HFFc6 (cell line): ENCODE measurements at regions not wholly inside any gene's neighbourhood (a gene's known extent, or its start where the extent isn't known, plus 50 kb on each side); places are given as distances from the start of the nearest gene placed in this dataset.

Experiments used
- DNase-seq: peaks from one replicate; pipeline ENCODE4 v3.0.0-alpha.2; 2018
- H3K27ac Mint-ChIP-seq: 2 replicates; pipeline ENCODE4 v1.8.0; 2020; ENCODE audit warnings: mild to moderate bottlenecking, mixed read lengths
- H3K27me3 Mint-ChIP-seq: 2 replicates; pipeline ENCODE4 v1.8.0; 2021; ENCODE audit warnings: mild to moderate bottlenecking, moderate library complexity, mixed read lengths; ENCODE audit not compliant: insufficient read depth
- H3K36me3 Mint-ChIP-seq: 2 replicates; pipeline ENCODE4 v1.8.0; 2021; ENCODE audit warnings: low read depth, mixed read lengths
- H3K4me1 Mint-ChIP-seq: 2 replicates; pipeline ENCODE4 v1.8.0; 2020; ENCODE audit warnings: low read depth, mixed read lengths
- H3K4me3 Mint-ChIP-seq: 2 replicates; pipeline ENCODE4 v1.8.0; 2020; ENCODE audit warnings: mild to moderate bottlenecking, moderate library complexity, mixed read lengths
- H3K9me3 Mint-ChIP-seq: 2 replicates; pipeline ENCODE4 v1.8.0; 2020; ENCODE audit warnings: mild to moderate bottlenecking, mixed read lengths
- CTCF ChIP-seq: fragments of 200-600 bp; sonication (generic); IDR thresholded peaks from 2 replicates; pipeline ENCODE4 v1.5.0; 2021; ENCODE audit warnings: antibody characterized with exemption, mild to moderate bottlenecking

GRCh38 chr16:13797718-13798117 lies 122.2 kb upstream of the ERCC4 start:
- no peak overlapping the region for H3K4me3 Mint-ChIP-seq
- peaks cover 34% of the 10 kb centered on the region for H3K9me3 Mint-ChIP-seq
- H3K4me1 Mint-ChIP-seq = no peaks in the 10 kb centered on the region
- no peak for TF ChIP-seq CTCF
- DNase-seq = no peak
- H3K27ac Mint-ChIP-seq = no peak overlapping the region
- H3K27me3 Mint-ChIP-seq = no peaks in the 10 kb centered on the region
- no peaks in the 10 kb centered on the region for H3K36me3 Mint-ChIP-seq

GRCh38 chr16:13798211-13798610 lies 121.7 kb upstream of the ERCC4 start:
- no peaks in the 10 kb centered on the region for H3K27me3 Mint-ChIP-seq
- no peak for DNase-seq
- no peak overlapping the region for H3K27ac Mint-ChIP-seq
- H3K36me3 Mint-ChIP-seq = no peaks in the 10 kb centered on the region
- no peaks in the 10 kb centered on the region for H3K4me1 Mint-ChIP-seq
- H3K9me3 Mint-ChIP-seq = peaks cover 30% of the 10 kb centered on the region
- no peak for TF ChIP-seq CTCF
- H3K4me3 Mint-ChIP-seq = no peak overlapping the region

- Mint-ChIP-seq H3K9me3 (peaks cover 29% of the 10 kb centered on the region), H3K4me1 (no peaks in the 10 kb centered on the region), H3K4me3 (no peak overlapping the region), H3K36me3 (no peaks in the 10 kb centered on the region), H3K27me3 (no peaks in the 10 kb centered on the region; the same call in 1 of the 2 replicates), H3K27ac (no peak overlapping the region)
- no peak for TF ChIP-seq CTCF
- no peak for DNase-seq
Measured at GRCh38 chr16:13803974-13804373, 116.0 kb upstream of the ERCC4 start.

- TF ChIP-seq CTCF = no peak
- Mint-ChIP-seq H3K4me3 (no peak overlapping the region), H3K27me3 (no peaks in the 10 kb centered on the region; the same call in 1 of the 2 replicates), H3K4me1 (no peaks in the 10 kb centered on the region), H3K27ac (no peak overlapping the region), H3K36me3 (no peaks in the 10 kb centered on the region), H3K9me3 (peaks cover 17% of the 10 kb centered on the region)
- no peak for DNase-seq
Measured at GRCh38 chr16:13805951-13806350, 114.0 kb upstream of the ERCC4 start.

- no peak overlapping the region for H3K4me3 Mint-ChIP-seq
- no peaks in the 10 kb centered on the region for H3K4me1 Mint-ChIP-seq
- peaks cover 16% of the 10 kb centered on the region for H3K9me3 Mint-ChIP-seq
- H3K27me3 Mint-ChIP-seq = no peaks in the 10 kb centered on the region; the same call in 1 of the 2 replicates
- no peak for TF ChIP-seq CTCF
- no peak for DNase-seq
- no peak overlapping the region for H3K27ac Mint-ChIP-seq
- no peaks in the 10 kb centered on the region for H3K36me3 Mint-ChIP-seq
Measured at GRCh38 chr16:13806671-13807070, 113.3 kb upstream of the ERCC4 start.

- no peaks in the 10 kb centered on the region for H3K36me3 Mint-ChIP-seq
- H3K4me3 Mint-ChIP-seq = no peak overlapping the region
- H3K9me3 Mint-ChIP-seq = peaks cover 16% of the 10 kb centered on the region
- H3K27ac Mint-ChIP-seq = no peak overlapping the region
- no peak for TF ChIP-seq CTCF
- DNase-seq = no peak
- H3K4me1 Mint-ChIP-seq = no peaks in the 10 kb centered on the region
- no peaks in the 10 kb centered on the region; the same call in 1 of the 2 replicates for H3K27me3 Mint-ChIP-seq
Measured at GRCh38 chr16:13808102-13808501, 111.9 kb upstream of the ERCC4 start.
